GM19467 (cell line): ENCODE measurements at regions not wholly inside any gene's neighbourhood (a gene's known extent, or its start where the extent isn't known, plus 50 kb on each side); places are given as distances from the start of the nearest gene placed in this dataset.

Experiments
- ATAC-seq: cut with Tn5 transposase; IDR thresholded peaks from one replicate; pipeline ENCODE4 v1.9.1; 2021; ENCODE audit warnings: mild to moderate bottlenecking, moderate library complexity; ENCODE audit not compliant: unreplicated experiment

DNA sequence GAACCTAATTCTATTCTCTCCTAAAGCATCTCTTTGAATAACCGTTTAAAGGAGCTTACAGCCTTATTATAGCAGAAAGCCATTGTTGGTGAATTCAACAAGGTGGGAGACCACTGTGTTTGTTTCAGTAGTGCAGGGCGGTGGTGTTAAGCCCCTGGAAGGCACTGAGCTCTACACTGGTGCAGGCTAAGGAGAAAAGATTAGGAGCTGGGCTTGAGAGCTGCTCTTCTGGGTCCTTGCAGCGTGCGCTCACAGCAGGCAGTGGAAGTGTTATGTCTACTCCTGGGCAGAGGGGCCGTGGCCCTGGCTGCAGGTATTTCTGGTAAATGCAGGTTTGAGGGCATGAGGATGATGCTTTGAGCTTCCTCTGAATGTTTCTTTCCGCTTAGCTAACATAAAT, 361.2 kb downstream of the RNF144B start:
- no peak for ATAC-seq

DNA sequence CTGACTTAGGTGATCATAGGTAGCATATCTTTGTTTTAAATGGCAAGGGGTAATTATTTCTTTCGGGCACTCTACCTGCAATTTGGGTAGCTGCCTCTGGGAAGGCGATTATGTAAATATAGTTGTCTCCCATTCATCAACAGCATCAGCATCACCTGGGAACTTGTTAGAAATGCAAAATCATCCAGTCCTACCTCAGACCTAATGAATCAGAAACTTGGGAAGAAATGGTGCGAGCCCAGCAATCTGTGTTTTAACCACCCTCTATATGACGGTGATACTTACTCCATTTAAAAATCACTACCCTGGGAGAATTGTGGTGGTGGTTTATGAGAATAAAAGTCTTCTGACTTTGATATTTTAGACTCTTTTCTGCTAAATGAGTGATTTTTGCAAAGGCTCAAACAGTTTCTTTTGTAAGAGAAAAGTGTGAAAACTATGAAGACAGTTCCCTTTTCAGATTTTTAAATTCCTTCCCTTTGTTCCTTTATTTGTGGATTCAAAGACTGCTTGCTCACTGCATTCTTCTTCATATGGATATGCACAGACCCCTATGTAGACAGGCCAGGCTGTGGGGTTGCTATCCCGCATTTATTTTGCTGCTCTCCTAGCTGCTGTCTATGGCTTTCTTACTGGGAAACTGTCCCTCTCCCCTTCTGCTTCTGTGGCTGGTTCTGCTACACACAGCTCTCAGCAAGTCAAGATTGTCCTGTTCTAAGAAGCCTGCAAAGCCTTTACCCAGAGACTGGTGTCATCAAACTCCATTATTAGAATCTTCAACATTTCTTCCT, 365.3 kb downstream of the RNF144B start:
- ATAC-seq, result no peak

DNA sequence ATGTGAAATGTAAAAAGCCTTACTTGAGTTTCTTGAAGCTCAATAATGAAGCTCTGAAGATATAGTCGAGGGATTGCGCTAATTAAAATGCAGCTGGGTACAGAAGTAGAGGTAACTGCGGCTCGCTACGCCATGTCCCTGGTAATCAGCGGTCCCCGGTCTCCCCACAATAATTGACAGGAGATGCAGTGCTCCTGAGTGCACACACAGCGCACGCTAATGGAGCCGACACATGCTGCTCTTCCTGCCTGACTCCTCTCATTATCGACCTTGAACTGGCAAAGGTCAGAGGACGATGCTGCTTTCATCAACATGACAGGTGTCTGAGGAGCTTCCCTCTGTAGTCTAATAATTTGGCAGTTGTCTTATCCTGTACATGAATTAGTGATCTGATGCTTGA, 365.9 kb downstream of the RNF144B start:
- ATAC-seq, result no peak

DNA sequence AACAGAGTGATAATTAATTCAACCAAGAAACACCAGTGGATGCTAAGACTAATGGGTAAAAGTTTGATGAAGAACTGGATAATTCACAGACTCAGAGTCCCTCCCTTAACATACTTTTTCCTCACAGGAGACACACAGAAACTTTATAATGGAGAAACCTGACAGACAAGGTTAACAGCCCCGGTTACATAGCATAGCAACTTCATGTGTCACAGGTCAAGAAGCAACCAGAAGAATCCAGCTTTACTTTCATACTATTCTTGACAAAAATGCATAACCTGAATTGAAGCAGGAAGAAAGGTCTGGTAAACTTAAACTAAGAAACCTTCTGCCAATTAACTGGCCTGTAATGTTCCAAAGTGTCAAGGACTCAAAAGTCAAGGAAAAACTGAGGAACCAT, 375.9 kb downstream of the RNF144B start:
- no peak for ATAC-seq

DNA sequence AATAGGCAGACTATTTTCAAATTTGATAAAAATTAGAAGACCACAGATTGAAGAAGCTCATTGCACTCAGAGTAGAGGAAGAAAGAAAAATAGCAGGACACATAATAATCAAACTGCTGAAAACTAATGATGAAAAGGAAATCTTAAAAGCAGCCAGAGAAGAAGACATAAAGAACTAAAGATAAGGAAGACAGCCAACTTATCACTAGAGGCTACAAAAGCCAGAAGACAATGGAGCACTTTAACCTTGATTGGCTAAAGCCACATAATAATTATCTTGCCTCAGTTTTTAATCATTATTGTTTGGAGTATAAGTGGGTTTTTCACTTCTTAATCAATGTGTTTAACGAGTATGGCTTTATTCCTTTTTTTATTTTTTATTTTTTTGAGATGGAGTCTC, 397.6 kb downstream of the RNF144B start:
- ATAC-seq, result no peak

DNA sequence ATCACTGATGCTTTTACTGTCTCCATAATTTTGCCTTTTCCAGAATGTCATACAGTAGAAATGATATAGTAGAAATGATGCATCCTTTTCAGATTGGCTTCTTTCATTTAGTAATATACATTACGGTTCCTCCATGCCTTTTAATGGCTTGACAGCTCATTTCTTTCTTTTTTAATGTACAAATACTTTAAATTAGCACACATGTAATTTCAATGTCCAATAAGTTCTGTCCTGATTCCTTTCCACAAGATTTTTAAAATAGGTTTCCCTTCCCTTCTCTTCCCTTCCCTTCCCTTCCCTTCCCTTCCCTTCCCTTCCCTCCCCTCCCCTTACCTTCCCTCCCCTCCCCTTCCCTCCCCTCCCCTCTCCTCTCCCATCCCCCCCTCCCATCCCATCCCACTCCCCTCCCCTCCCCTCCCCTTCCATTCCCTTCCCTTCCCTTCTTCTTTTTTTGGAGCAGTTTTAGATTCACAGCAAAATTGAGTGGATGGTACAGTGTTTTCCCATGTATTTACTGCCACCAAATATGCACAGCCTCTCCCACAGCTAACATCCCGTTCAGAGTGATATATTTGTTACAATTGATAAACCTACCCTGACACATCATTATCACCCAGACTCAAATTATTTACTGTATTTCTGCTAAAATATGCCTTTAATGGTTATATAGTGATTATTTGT, 398.8 kb downstream of the RNF144B start:
- ATAC-seq, result no peak

DNA sequence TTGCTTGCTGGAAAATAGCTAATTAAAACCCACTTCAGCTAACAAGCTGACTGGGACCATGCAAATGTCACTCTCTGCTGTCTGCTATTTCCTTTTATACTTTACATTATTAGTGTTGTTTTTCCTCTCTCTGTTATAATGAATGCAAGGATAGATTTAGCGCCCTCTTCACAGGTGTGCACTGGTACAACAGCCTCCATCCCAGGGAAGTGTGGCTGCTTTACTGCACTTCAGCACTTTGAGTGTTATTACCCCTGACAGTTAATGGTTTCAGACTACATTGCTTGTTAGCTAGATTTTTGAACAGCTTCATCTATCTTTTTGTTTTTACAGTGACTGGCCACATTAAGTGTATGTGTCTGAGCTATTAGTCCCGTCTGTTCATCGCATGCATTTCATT, 405.7 kb downstream of the RNF144B start:
- no peak for ATAC-seq

DNA sequence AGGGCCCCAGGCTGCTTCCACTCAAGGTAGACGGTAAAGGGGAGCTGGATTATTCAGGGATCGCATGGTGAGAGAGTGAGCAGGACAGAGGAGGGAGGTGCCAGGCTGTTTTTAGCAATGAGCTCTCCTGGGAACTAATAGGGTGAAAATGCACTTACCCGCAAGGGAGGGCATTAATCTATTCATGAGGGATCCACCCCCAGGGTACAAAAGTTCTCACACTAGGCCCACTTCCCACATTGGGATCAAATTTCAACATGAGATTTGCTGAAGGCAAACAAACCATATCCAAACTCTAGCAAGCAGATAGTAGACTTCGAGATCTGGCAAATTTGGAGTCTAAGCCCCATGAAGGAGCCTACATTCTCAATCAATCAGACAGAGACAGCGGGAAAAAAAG, 408.6 kb downstream of the RNF144B start:
- ATAC-seq, result no peak

DNA sequence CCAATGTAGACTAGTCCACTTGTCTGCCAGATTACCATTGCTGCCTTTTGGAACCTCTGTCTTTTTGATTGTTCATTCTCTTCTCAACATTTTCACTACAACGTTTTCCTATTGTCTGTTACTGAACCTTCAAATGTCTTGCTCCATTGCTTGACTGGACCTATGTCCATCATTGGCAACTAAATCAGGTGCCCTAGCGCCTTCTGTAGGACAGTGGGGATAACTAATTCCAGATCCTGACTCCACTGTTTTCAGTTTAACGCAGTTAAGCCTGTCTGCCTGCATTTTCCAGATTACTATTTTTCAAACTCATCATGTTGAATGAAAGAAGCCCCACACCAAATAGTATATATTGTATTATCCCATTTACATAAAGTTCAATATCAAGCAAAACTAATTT, 433.6 kb downstream of the RNF144B start:
- no peak for ATAC-seq

DNA sequence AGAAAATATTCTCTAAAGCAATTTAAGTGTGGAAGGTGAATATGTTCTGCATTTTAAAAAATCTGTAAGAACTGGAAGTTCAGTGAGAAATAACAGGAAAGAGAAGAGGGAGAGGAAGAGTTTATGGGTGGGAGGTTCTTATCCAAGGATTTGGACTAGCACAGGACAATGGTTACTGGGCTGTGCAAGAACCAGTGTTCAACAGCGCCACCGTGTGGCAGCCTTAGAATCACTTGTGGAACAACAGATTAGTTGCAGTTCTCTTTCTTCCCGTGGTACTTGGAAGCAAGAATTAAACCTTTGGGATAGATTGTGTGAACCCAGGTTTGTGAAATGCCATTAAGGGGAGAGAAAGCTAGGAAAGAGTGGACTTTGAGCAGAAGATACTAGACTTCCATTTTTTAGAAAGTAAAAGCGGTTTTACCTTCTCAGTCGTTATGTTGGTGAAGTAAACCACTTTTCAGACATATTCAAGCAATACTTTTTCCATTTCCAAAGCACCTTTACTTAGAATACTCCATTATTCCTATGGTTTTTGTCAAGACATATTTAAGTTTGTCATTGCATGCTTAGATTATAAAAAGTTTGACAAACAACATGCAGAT, 436.7 kb downstream of the RNF144B start:
- ATAC-seq, result no peak

DNA sequence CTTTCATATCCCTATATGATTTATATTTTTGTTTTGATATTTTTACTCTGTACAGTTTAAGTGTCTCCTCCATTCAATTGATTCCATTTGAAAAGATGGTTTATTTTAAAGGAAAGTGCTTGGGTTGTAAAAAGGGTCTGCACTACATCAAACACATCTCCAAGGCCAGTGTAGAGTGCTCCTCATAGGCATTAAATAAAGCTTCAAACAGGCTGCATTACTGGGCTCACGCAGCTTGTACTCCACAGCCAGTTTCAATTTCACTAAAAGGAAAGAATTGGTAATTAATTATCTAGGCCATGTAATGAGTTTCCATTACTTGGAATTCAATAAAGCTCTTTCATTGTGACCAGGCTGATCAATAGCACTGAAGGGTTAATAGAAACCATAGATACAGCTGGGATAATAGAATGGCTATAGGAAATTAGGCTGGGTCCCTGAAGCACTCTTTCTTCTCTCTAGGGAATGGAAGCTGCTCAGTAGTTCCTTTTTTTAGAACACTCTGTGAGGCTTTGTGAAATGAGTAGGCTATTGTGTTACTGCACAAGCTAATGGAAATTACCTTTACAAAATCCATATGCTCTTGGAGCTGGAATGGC, 442.2 kb downstream of the RNF144B start:
- ATAC-seq, result no peak

DNA sequence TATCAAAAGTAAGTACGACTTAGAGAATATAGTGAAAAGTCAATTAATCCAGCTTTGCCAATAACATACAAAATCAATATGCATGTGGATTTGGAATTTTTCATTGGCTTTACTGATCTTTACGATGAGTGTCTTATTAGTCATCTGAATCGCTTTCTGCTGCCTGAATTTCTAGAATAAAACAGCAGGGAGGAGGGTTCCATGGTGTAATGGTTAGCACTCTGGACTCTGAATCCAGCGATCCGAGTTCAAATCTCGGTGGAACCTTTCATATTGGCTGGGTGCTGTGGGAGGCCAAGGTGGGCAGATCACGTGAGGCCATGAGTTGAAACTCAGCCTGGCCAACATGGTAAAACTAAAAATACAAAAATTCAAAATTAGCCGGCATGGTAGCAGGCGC, 448.8 kb downstream of the RNF144B start:
- ATAC-seq, result no peak

DNA sequence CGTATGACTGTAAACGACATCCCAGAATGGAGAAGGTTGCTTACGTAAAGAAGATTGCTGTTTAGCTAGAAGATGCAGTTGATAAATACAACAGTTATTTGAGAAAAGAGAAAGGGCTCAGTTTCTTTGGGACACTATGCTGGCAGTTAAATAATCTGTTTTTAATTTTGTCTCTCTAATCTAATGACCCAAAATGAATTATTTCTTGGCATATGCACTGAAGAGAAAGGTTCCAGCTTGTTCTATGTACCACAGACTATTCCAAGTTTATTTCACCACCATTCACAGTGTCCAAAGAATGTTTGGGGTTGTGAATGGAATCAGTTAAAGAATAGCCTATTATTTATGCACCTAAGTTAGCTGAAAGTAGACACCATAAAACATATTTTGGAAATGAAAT, 449.9 kb downstream of the RNF144B start:
- ATAC-seq, result no peak

DNA sequence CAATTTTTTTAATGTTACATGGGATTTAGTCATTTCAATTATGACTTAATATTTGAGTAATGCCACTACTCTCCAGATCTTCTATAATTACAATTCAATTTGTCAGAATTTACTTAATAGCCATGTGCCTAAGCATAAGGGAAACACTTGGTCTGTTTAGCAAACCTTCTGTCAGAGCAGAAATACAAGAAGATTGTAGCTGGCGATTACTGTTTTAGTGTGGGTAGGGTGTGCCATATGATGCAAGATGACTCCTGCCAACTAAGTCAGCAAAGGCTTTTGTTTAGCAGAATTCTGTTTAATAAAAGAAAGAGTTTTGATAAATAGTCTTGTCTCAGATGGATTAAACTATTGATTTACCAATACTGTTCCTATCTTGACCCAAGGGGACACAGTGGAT, 455.4 kb downstream of the RNF144B start:
- ATAC-seq, result no peak

DNA sequence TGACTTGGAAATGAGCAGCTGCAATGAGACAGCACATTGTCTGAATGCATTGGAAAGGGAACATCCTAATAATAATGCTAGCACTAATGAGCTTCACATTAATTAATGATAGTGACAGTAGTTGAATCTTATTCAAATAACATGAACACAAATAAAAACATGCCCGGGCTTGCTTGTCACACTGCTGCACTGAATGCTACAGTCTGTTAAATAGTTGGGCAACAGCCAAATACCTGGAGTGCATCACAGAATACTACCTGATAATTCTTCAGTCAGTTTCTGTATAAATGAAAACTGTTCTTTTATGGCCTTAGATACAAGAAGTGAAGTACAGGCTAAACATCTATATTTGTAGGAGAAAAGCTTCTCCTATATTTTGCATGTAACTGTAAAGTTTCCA, 458.7 kb downstream of the RNF144B start:
- ATAC-seq, result no peak

DNA sequence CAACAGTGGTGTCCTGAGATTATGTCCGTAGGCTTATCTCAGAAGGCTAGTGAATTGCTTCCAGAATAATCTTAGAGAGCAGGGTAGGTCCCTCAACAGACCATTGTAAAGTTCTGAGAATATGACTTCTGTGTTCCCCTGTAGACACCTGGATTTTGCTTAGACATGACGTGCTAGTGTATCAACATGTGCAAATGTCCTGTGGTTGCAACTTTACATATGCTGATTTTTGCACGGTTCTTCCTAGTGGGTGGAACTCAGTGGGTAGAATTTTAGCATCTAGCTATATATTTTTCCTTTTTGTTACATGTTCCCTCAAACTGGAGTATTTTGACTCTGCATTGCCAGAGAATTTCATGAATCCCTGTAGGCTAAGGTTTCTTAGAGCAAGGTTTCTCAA, 459.2 kb downstream of the RNF144B start:
- no peak for ATAC-seq

DNA sequence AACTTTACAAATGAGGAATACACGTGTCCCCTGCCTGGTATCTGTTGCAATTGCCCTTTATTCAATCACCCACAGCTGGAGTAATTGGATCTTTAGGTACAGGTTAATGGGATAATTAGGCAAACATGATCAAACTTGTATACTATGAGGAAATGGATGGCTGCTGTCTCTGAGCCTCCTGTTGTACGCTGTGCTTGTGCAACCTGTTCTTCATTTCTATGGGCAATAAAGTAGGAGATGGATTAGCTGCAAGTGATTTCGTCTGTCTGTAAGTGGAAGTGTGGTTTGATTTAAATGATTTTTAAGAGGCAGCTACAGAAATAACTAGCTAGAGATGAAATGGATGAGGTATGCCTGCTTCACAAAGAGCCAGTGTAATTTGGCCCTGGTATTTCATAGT, 474.1 kb downstream of the RNF144B start:
- ATAC-seq, result no peak

DNA sequence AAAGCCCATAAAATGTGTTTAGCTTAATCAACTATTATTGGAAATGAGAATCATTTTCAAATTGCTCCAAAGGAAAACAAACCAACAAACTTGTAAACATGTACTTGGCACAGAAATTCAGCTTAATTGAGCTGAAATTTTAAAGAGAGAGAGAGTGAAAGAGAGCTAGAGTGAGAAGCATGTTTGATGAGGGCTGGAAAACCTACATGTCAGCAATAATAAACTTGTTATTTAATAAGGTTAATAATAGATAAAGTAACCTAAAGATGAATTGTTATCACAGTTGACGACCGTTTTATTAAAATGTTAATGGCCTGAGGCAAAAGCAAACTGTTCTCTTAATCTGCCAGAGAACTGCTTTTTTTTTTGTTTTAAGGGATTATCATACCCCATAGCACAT, 496.1 kb downstream of the RNF144B start:
- no peak for ATAC-seq

DNA sequence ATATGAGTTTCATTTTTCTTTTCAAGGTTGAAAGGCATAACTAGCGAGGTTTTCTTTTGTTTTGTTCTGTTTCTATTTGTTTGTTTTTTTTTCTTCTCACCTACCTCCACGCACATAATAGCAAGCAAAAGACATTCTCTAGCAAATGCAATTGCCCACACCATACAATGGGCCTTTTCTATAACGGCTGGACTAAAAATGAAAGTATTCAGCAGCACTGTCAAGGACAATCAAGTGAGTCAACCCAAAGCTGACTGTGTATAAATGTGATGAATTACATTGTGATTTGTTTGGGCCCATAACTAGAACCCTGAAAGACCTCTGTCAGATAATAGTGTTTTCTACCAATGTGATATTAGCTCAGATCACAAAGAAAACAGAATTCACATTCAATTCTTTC, 496.7 kb downstream of the RNF144B start:
- ATAC-seq, result no peak

DNA sequence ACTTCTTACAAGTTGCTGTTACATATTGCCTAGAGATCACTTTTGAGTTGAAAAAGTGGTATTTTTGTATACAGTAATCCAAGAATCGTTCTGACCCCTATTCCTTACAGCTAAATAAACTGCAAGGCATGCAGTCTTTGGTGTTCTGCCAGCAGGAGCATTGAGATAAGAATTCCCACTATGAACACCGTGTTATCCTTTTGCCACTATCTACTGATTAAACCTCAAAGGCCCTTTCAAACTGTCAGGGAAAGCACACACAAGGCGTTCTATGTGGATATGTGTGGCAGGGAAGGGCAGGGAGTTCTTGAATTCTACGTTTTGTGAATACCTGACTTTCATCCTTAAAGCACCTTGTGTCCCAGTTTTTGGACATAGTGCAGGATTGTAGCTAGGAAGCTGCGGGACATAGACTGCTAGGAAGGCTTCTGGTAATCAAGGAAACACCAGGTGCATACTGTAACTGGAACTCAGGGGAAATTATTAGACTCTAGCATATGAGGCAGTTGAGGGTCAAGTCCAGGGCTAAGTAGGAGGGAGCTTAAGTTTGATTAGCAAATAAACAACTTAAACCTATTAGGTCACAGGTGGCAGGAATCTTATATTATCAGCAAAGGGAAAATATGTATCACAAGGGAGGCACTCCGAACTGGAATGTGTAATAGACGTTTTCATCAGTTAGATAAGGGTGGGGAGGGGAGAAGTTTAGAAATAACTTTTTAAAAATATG, 506.6 kb downstream of the RNF144B start:
- ATAC-seq, result no peak

DNA sequence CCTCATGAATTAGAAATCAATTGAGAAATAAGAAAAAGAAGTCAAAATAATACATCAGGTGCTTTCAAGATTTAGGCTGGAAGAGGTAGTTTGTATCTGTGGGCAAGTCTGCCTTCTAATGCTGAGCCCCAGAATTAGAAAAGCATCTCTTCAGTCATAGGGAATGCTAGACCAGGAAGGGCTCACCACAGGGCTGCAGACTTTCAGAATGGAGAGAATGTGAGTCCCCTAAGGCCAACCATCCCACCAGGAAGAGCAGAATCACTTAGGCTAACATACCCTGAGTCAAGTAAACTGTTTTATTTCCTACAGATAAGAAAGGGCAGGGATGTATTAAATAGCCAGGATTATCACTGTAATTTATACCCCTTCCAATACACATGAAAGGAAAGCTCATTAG, 510.2 kb downstream of the RNF144B start:
- ATAC-seq, result no peak
